NCI-H1048 (cell line): ENCODE measurements at regions not wholly inside any gene's neighbourhood (a gene's known extent, or its start where the extent isn't known, plus 50 kb on each side); places are given as distances from the start of the nearest gene placed in this dataset.

Experiments used
- DNase-seq: peaks from one replicate; lab custom pipeline; 2025; lab: John Stamatoyannopoulos, UW

- DNase-seq, result no peak
Observed at GRCh38 chr3:28099296-28099695, 142.1 kb upstream of the CMC1 start.

GRCh38 chr3:28101705-28102104 is 139.7 kb upstream of the CMC1 start:
- DNase-seq, result no peak

GRCh38 chr3:28103861-28104260 is 137.6 kb upstream of the CMC1 start:
- no peak for DNase-seq

- no peak for DNase-seq
Observed at GRCh38 chr3:28104896-28105534, 136.4 kb upstream of the CMC1 start.

- DNase-seq, result no peak
Observed at GRCh38 chr3:28109829-28110228, 131.6 kb upstream of the CMC1 start.

GRCh38 chr3:28110869-28111268 is 130.6 kb upstream of the CMC1 start:
- DNase-seq, result no peak

- DNase-seq, result no peak
Observed at GRCh38 chr3:28114893-28115292, 126.5 kb upstream of the CMC1 start.

GRCh38 chr3:28115316-28115715 is 126.1 kb upstream of the CMC1 start:
- no peak for DNase-seq

GRCh38 chr3:28117598-28117997 is 123.8 kb upstream of the CMC1 start:
- DNase-seq, result no peak

GRCh38 chr3:28118087-28118486 is 123.3 kb upstream of the CMC1 start:
- DNase-seq, result no peak

GRCh38 chr3:28122227-28122626 is 119.2 kb upstream of the CMC1 start:
- DNase-seq, result no peak

- no peak for DNase-seq
Observed at GRCh38 chr3:28124882-28125281, 116.5 kb upstream of the CMC1 start.

GRCh38 chr3:28125342-28125741 is 116.1 kb upstream of the CMC1 start:
- DNase-seq, result no peak

- no peak for DNase-seq
Observed at GRCh38 chr3:28130836-28131235, 110.6 kb upstream of the CMC1 start.

- DNase-seq, result no peak
Observed at GRCh38 chr3:28132941-28133340, 108.5 kb upstream of the CMC1 start.

- no peak for DNase-seq
Observed at GRCh38 chr3:28134198-28134597, 107.2 kb upstream of the CMC1 start.

GRCh38 chr3:28134792-28135375 is 106.5 kb upstream of the CMC1 start:
- no peak for DNase-seq

- no peak for DNase-seq
Observed at GRCh38 chr3:28136607-28137216, 104.7 kb upstream of the CMC1 start.

- no peak for DNase-seq
Observed at GRCh38 chr3:28138043-28138610, 103.3 kb upstream of the CMC1 start.

GRCh38 chr3:28139288-28139687 is 102.1 kb upstream of the CMC1 start:
- DNase-seq, result no peak

- DNase-seq, result no peak
Observed at GRCh38 chr3:28139967-28140634, 101.3 kb upstream of the CMC1 start.

GRCh38 chr3:28140664-28141063 is 100.8 kb upstream of the CMC1 start:
- DNase-seq, result no peak

- DNase-seq, result no peak
Observed at GRCh38 chr3:28149960-28150359, 91.5 kb upstream of the CMC1 start.
